ENCODE measurements at regions not wholly inside any gene's neighbourhood (a gene's known extent, or its start where the extent isn't known, plus 50 kb on each side); places are given as distances from the start of the nearest gene placed in this dataset.

DNA sequence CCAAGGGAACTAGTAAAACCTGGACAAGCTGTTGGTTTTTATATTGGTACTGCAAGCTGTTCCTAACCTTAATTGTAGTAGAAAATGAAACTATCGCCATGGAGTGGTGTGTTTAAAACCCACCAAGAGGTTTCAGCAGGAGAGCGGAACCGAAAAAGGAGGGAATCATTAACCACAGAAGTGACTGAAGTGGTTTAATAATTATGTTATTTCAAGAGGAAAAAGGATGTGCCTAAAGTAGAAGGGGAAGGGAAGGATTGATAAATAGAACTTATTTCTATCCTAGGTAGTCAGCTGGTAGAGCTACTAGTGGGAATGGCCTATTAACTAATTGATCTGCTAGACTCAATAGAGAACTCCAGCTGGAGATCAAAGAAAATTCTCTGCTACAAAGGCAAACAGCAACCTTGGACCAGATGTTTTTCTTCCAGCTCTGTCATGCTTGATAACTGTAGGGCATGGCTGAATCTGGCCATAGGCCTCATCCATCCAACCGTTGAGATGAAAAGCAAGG lies 91.8 kb downstream of the BAMBI start:
- no peak for TF ChIP-seq CTCF (IDR thresholded peaks at IDR 0.05)
- TF ChIP-seq POLR2A (IDR thresholded peaks at IDR 0.05): no peak
